IMR-90 (cell line): ENCODE measurements at regions not wholly inside any gene's neighbourhood (a gene's known extent, or its start where the extent isn't known, plus 50 kb on each side); places are given as distances from the start of the nearest gene placed in this dataset.

Experiments
- ATAC-seq: fragments of 200-7000 bp; cut with Tn5 transposase; 2 replicates; pipeline ENCODE4 v1.9.1; 2020; ENCODE audit warnings: low read depth, mild to moderate bottlenecking, moderate library complexity
- BruUV-seq: library from RNA; stranded (reverse); fragments of 400-500 nt; replicated peaks from 2 replicates; lab custom pipeline; 2021; lab: Mats Ljungman, UMichigan
- CTCF ChIA-PET: fragments of 300-600 bp; formaldehyde crosslinking; extraction: SDS; loops from one replicate; lab custom pipeline; 2021; ENCODE audit warnings: antibody characterized with exemption; lab: Yijun Ruan, JAX
- POLR2A ChIA-PET: fragments of 300-600 bp; sonication (Branson Sonifier 250); formaldehyde crosslinking; loops from one replicate; lab custom pipeline; 2022; ENCODE audit warnings: antibody characterized with exemption; ENCODE audit not compliant: unreplicated experiment; lab: Charles Lee
- DNase-seq: peaks from one replicate; pipeline ENCODE4 v3.0.0; 2013
- H2AFZ ChIP-seq: replicated peaks from 2 replicates; pipeline ENCODE3; 2013; ENCODE audit warnings: low read length, mild to moderate bottlenecking; ENCODE audit not compliant: poor library complexity
- H2AK5ac ChIP-seq: 2 replicates; pipeline ENCODE4 v1.6.1; 2013; ENCODE audit warnings: low read depth, low read length, inconsistent platforms
- H2AK9ac ChIP-seq: replicated peaks from 2 replicates; pipeline ENCODE3; 2013; ENCODE audit warnings: mild to moderate bottlenecking, low read depth, low read length, moderate library complexity; ENCODE audit not compliant: poor library complexity
- H2BK120ac ChIP-seq: 2 replicates; pipeline ENCODE4 v1.6.1; 2013; ENCODE audit warnings: low read depth, low read length, inconsistent platforms
- H2BK15ac ChIP-seq: 3 replicates; pipeline ENCODE4 v1.6.1; 2013; ENCODE audit warnings: low read depth, low read length, inconsistent platforms
- H2BK20ac ChIP-seq: 2 replicates; pipeline ENCODE4 v1.6.1; 2013; ENCODE audit warnings: low read depth, mild to moderate bottlenecking, inconsistent platforms, low read length, moderate library complexity
- H2BK5ac ChIP-seq: 2 replicates; pipeline ENCODE4 v1.6.1; 2013; ENCODE audit warnings: mild to moderate bottlenecking, low read depth, low read length, inconsistent platforms; ENCODE audit not compliant: poor library complexity, severe bottlenecking
- H3K14ac ChIP-seq: replicated peaks from 2 replicates; pipeline ENCODE4 v1.6.1; 2013; ENCODE audit warnings: low read depth, low read length, inconsistent platforms
- H3K18ac ChIP-seq: 2 replicates; pipeline ENCODE4 v1.6.1; 2013; ENCODE audit warnings: low read depth, low read length, control low read depth
- H3K23ac ChIP-seq: 2 replicates; pipeline ENCODE4 v1.6.1; 2013; ENCODE audit warnings: low read depth, low read length, inconsistent platforms
- H3K27ac ChIP-seq: 2 replicates; pipeline ENCODE4 v1.5.1; 2013; ENCODE audit warnings: mild to moderate bottlenecking, control low read depth, low read length; ENCODE audit not compliant: insufficient read depth
- H3K27me3 ChIP-seq: 2 replicates; pipeline ENCODE4 v1.6.1; 2013; ENCODE audit warnings: low read length; ENCODE audit not compliant: control insufficient read depth, insufficient read depth
- H3K36me3 ChIP-seq: 2 replicates; pipeline ENCODE4 v1.6.1; 2013; ENCODE audit warnings: low read length, mixed read lengths; ENCODE audit not compliant: control insufficient read depth, insufficient read depth
- H3K4ac ChIP-seq: 2 replicates; pipeline ENCODE4 v1.6.1; 2013; ENCODE audit warnings: low read depth, low read length, inconsistent platforms
- H3K4me1 ChIP-seq: 2 replicates; pipeline ENCODE4 v1.6.1; 2013; ENCODE audit warnings: low read length, mixed read lengths; ENCODE audit not compliant: control insufficient read depth, insufficient read depth
- H3K4me2 ChIP-seq: 2 replicates; pipeline ENCODE4 v1.6.1; 2013; ENCODE audit warnings: low read depth, mild to moderate bottlenecking, control low read depth, low read length, moderate library complexity
- H3K4me3 ChIP-seq: 2 replicates; pipeline ENCODE4 v1.5.1; 2013; ENCODE audit warnings: low read depth, mild to moderate bottlenecking, control low read depth, low read length, moderate library complexity; ENCODE audit not compliant: insufficient read depth
- H3K56ac ChIP-seq: 2 replicates; pipeline ENCODE4 v1.6.1; 2013; ENCODE audit warnings: low read length, inconsistent platforms; ENCODE audit not compliant: insufficient read depth; ENCODE audit errors: extremely low read depth
- H3K79me1 ChIP-seq, 2 experiments: 2 replicates each; pipeline ENCODE4 v1.6.1; 2013; ENCODE audit warnings: low read length in 2 of 2, inconsistent platforms in 1 of 2, low read depth in 1 of 2
- H3K9ac ChIP-seq: 2 replicates; pipeline ENCODE4 v1.6.1; 2013; ENCODE audit warnings: low read depth, low read length, control low read depth
- H3K9me1 ChIP-seq: 2 replicates; pipeline ENCODE4 v1.6.1; 2013; ENCODE audit warnings: low read length, inconsistent platforms; ENCODE audit not compliant: insufficient read depth
- H3K9me3 ChIP-seq: 2 replicates; pipeline ENCODE4 v1.6.1; 2013; ENCODE audit warnings: low read length; ENCODE audit not compliant: control insufficient read depth, insufficient read depth
- H4K20me1 ChIP-seq: 2 replicates; pipeline ENCODE4 v1.6.1; 2013; ENCODE audit warnings: low read length, inconsistent platforms; ENCODE audit not compliant: insufficient read depth
- H4K5ac ChIP-seq: 2 replicates; pipeline ENCODE4 v1.6.1; 2013; ENCODE audit warnings: mild to moderate bottlenecking, low read depth, low read length, control low read depth
- H4K8ac ChIP-seq, 2 experiments: 2 replicates each; pipeline ENCODE4 v1.6.1; 2013; ENCODE audit warnings: low read depth in 2 of 2, low read length in 2 of 2, control low read depth in 1 of 2, inconsistent platforms in 1 of 2
- H4K91ac ChIP-seq: 2 replicates; pipeline ENCODE4 v1.6.1; 2013; ENCODE audit warnings: low read depth, low read length, inconsistent platforms; ENCODE audit not compliant: insufficient read depth
- BHLHE40 ChIP-seq: fragments of 150-350 bp; IDR thresholded peaks from 2 replicates; pipeline ENCODE4 v1.6.1; 2016; ENCODE audit warnings: mild to moderate bottlenecking, low read depth, low read length
- CEBPB ChIP-seq: IDR thresholded peaks from 2 replicates; pipeline ENCODE4 v1.6.1; 2012; ENCODE audit warnings: low read depth, low read length, improper control_type of control experiment
- CHD1 ChIP-seq: IDR thresholded peaks from 2 replicates; pipeline ENCODE4 v1.6.1; 2012; ENCODE audit warnings: low read depth, low read length, improper control_type of control experiment
- CTCF ChIP-seq: conservative IDR thresholded peaks from 2 replicates; pipeline ENCODE4 v1.5.1; 2012; ENCODE audit warnings: mild to moderate bottlenecking, low read depth, low read length, improper control_type of control experiment
- ELK1 ChIP-seq: fragments of 150-350 bp; IDR thresholded peaks from 2 replicates; pipeline ENCODE4 v1.6.1; 2016; ENCODE audit warnings: low read depth, mild to moderate bottlenecking, low read length, moderate library complexity, borderline replicate concordance
- MAFK ChIP-seq: IDR thresholded peaks from 2 replicates; pipeline ENCODE4 v1.6.1; 2012; ENCODE audit warnings: low read depth, low read length, improper control_type of control experiment
- MAZ ChIP-seq: IDR thresholded peaks from 2 replicates; pipeline ENCODE4 v1.6.1; 2012; ENCODE audit warnings: low read depth, mild to moderate bottlenecking, low read length, improper control_type of control experiment, moderate library complexity, borderline replicate concordance
- MXI1 ChIP-seq: IDR thresholded peaks from 2 replicates; pipeline ENCODE4 v1.6.1; 2012; ENCODE audit warnings: low read depth, mild to moderate bottlenecking, low read length, moderate library complexity, borderline replicate concordance
- NFE2L2 ChIP-seq: fragments of 150-350 bp; IDR thresholded peaks from 2 replicates; pipeline ENCODE4 v1.6.1; 2016; ENCODE audit warnings: low read depth, mild to moderate bottlenecking, low read length
- RAD21 ChIP-seq: IDR thresholded peaks from 2 replicates; pipeline ENCODE4 v1.6.1; 2012; ENCODE audit warnings: low read length, improper control_type of control experiment
- RCOR1 ChIP-seq: IDR thresholded peaks from 2 replicates; pipeline ENCODE4 v1.6.1; 2012; ENCODE audit warnings: mild to moderate bottlenecking, low read length, improper control_type of control experiment; ENCODE audit not compliant: insufficient replicate concordance
- RFX5 ChIP-seq: IDR thresholded peaks from 2 replicates; pipeline ENCODE4 v1.8.0; 2012; ENCODE audit warnings: low read depth, mild to moderate bottlenecking, low read length, moderate library complexity
- SMC3 ChIP-seq: fragments of 150-350 bp; IDR thresholded peaks from 2 replicates; pipeline ENCODE4 v1.6.1; 2016; ENCODE audit warnings: low read depth, mild to moderate bottlenecking, antibody characterized with exemption, low read length, moderate library complexity
- USF2 ChIP-seq: fragments of 150-350 bp; IDR thresholded peaks from 2 replicates; pipeline ENCODE4 v1.6.1; 2017; ENCODE audit warnings: mild to moderate bottlenecking, antibody characterized with exemption, low read length, low read depth
- WGBS, 2 experiments: methylation state at CpG; one replicate each; pipeline versions ENCODE4 v1.1.5 to v1.1.7; 2013; ENCODE audit warnings: missing lambda C conversion rate in 2 of 2; ENCODE audit not compliant: insufficient read length in 1 of 2; ENCODE audit errors: extremely low coverage in 2 of 2; 5-methylcytosine and 5-hydroxymethylcytosine counted together
- dilution Hi-C: fragments of 300-500 bp; cut with HindIII; formaldehyde crosslinking; loops from one replicate; pipeline ENCODE4 v1.14.3; 2018; ENCODE audit warnings: low sequenced_read_pairs; ENCODE audit not compliant: unreplicated experiment
- in situ Hi-C: fragments of 300-500 bp; cut with MboI; formaldehyde crosslinking; loops from 3 replicates; pipeline ENCODE4 v1.14.3; 2019; ENCODE audit warnings: low sequenced_read_pairs, inconsistent platforms, mixed read lengths
- intact Hi-C: fragments of 100-400 bp; cut with micrococcal nuclease; formaldehyde crosslinking; loops from 2 replicates; pipeline ENCODE4 v1.10.0; 2022

- no peaks in the 10 kb centered on the region for H3K36me3 ChIP-seq
- H3K18ac ChIP-seq, result peak overlapping the region; percentile 95
- no peak overlapping the region for H3K4me3 ChIP-seq
- 20% methylated on average over 1 of the region's 8 CpGs; no CpG with 5 or more reads in 1 of the 2 experiments for WGBS, 2 experiments
- H4K8ac ChIP-seq, result peak overlapping the region in 1 of 2 experiments; percentile 56; a peak in 1 of 4 replicates
- CTCF ChIA-PET, result interaction anchor here (0.6 to 0.7 kb wide), 2 partner anchors 40 to 89 kb away, joined by 3 to 4 read pairs; no protein-coding TSS in a partner anchor
- no peak overlapping the region for H3K9ac ChIP-seq
- H3K4ac ChIP-seq, result peak overlapping the region; percentile 36
- H2AK9ac ChIP-seq, result no peak overlapping the region
- H2BK5ac ChIP-seq, result peak overlapping the region; percentile 47
- 0 out of 2 replicates have a peak overlapping the region, but pooled peaks have one; percentile 18 for H3K14ac ChIP-seq
- intact Hi-C loops, result no loop called here
- H3K9me3 ChIP-seq, result no peaks in the 10 kb centered on the region
- BruUV-seq, result no TSS peak
- peak overlapping the region; percentile 70 for H3K4me2 ChIP-seq
- no peak overlapping the region for H2AFZ ChIP-seq
- 0 out of 2 replicates have a peak overlapping the region, but pooled peaks have one; percentile 6 for H2AK5ac ChIP-seq
- H3K79me1 ChIP-seq, result peaks cover 0 to 7% of the 10 kb centered on the region in 2 experiments; a peak in 1 of 4 replicates
- H3K56ac ChIP-seq, result no peak overlapping the region
- H3K4me1 ChIP-seq, result peaks cover 32% of the 10 kb centered on the region
- H2BK20ac ChIP-seq, result peak overlapping the region; percentile 14; the same call in 1 of the 2 replicates
- H3K27me3 ChIP-seq, result no peaks in the 10 kb centered on the region
- H3K23ac ChIP-seq, result no peak overlapping the region; the same call in 1 of the 2 replicates
- H4K5ac ChIP-seq, result peak overlapping the region; percentile 88
- ATAC-seq (peak; percentile 13; the same call in 1 of the 2 replicates), DNase-seq (peak; percentile 91)
- H4K91ac ChIP-seq, result peak overlapping the region; percentile 26; the same call in 1 of the 2 replicates
- dilution Hi-C loops, result no loop called here
- H4K20me1 ChIP-seq, result peaks cover 5% of the 10 kb centered on the region; the same call in 1 of the 2 replicates
- peak overlapping the region; percentile 50; the same call in 1 of the 3 replicates for H2BK15ac ChIP-seq
- peak overlapping the region; percentile 66; the same call in 1 of the 2 replicates for H3K27ac ChIP-seq
- POLR2A ChIA-PET, result no interaction called here
- H2BK120ac ChIP-seq, result peak overlapping the region; percentile 71
- peaks cover 23% of the 10 kb centered on the region for H3K9me1 ChIP-seq
- no peak for TF ChIP-seq SMC3
- no peak for TF ChIP-seq MAZ
- TF ChIP-seq ELK1, result no peak
- peak; percentile 99 for TF ChIP-seq CEBPB
- TF ChIP-seq NFE2L2, result no peak
- no peak for TF ChIP-seq RFX5
- no peak for TF ChIP-seq CTCF
- no peak for TF ChIP-seq RAD21
- TF ChIP-seq CHD1, result no peak
- no peak for TF ChIP-seq RCOR1
- no peak for TF ChIP-seq MAFK
- peak; percentile 88 for TF ChIP-seq BHLHE40
- TF ChIP-seq USF2, result no peak
- TF ChIP-seq MXI1, result no peak
- in situ Hi-C loops, result no loop called here
Measured at GRCh38 chr10:30178356-30178964, 119.1 kb upstream of the JCAD start.
